ENCODE measurements at regions not wholly inside any gene's neighbourhood (a gene's known extent, or its start where the extent isn't known, plus 50 kb on each side); places are given as distances from the start of the nearest gene placed in this dataset.
A peak's percentile ranks its signal among the peaks of the same experiment; 100 is the strongest.
"Not testable (repeated sequence)": the region's sequence is repeated elsewhere in the genome, so short reads cannot be mapped to it uniquely, and the experiment has no call there.

DNA sequence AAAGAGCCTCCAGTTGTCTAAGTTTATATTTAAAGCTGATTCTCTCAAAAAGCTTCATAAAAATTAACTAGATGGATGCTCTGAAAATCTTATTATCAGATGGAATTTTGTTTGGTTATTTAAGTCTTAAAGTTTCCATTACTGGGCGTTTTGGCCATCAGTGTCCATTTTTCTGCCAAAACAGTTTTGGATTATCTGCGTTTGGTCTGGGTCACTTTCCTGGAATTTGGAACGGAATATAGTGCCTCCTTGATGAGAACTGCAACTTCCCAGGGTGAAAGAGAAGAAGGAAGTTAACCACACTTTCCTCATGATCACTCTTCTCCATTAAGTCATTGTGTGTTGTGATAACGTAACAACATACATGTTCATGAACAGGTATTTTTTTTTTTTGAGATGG lies 764.9 kb upstream of the AUTS2 start:
- no peak for DNase-seq (ENCODE audit: low spot score)

DNA sequence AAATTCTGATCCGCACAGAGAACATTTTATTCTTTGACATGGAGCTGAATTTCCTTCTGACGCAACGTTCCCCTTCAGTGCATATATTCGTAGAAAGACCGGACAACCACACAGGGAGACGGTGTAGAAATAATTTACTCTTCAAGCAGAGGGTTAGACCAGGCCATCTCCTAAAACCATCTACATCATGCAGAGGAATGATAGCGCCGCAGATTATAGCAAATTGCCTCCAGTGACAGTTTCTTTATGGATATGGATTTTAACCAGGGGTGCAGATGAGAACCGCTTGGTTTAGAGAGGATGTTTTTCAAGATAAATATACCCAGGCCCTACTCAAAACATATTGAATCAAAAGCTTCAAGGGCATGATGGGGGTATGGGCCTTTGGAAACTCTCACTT lies 759.3 kb upstream of the AUTS2 start:
- DNase-seq (ENCODE audit: low spot score): no peak

DNA sequence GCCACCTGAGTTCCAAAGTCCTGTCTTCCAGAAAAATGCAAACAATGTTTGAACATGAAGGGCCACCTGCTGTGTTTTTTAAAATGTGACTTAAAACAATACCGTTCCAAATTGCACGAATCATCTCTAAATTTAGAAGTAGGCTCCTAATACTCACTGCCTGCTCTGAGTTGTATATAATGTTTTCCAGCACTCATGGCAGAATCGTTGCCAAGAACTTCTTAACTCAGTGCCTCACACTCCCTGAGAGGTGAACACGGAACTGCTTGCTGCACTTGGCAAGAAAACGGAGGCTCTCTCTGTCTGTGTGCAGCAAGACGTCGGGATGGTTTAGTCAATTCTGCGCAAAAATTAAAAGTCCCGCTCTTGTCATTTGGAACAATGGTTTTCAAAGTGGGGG lies 757.3 kb upstream of the AUTS2 start:
- DNase-seq (ENCODE audit: low spot score): no peak

DNA sequence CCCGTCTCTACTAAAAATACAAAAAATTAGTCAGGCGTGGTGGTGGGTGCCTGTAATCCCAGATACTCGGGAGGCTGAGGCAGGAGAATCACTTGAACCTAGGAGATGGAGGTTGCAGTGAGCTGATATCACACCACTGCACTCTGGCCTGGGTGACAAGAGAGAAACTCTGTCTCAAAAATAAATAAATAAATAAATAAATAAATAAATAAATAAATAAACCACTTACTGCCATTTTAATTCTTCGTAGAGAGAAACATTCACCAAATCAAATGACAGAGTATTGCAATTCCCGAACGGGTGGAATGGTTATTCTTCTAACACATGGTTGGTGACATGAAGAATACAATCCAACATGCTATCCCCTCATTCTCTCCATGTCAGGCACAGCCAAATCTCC lies 754.3 kb upstream of the AUTS2 start:
- DNase-seq (ENCODE audit: low spot score): not testable (repeated sequence)

DNA sequence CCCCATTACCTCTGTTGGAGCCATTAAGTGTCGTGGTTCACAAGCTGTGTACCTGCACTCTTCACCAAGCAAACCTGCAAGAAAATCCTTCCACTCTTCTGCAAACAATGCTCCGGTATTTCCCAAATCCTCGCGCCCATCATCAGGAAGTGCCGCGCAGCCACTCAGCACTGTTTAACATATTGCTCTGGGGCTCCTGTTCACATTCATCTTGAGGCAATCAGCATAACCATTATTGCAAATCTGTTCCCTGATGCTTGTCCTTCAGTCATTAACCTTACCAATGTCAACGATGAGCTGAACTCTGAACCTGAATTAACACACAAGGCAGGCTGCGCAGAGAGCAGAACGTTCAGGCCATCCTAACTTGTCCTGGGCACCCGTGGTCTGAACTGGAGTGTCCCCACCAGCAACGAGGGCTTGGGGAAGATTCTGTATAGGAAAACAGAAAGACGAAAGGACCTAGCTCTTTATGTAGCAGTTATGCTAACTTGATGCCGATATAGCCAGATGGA lies 751.4 kb upstream of the AUTS2 start:
- no peak for DNase-seq (ENCODE audit: low spot score)

DNA sequence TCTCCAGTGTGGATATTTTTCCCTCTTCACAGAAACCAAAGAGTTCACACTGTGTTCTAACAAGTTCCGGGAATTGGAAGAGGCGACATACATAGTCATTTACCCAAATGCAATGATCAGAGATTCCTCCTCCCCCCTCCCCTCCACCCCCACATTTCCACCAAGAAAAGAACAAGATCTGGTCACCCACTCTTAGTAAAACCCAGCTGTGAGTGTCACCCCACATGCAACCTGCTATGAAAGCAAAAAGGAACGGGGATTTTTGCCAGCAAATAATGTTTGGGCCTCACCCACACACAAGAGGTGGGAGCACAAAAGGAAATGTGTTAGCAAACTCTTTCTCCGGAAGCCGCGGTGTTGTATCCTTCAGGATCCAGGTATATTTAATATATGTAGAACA lies 745.0 kb upstream of the AUTS2 start:
- DNase-seq (ENCODE audit: low spot score): peak; percentile 34

DNA sequence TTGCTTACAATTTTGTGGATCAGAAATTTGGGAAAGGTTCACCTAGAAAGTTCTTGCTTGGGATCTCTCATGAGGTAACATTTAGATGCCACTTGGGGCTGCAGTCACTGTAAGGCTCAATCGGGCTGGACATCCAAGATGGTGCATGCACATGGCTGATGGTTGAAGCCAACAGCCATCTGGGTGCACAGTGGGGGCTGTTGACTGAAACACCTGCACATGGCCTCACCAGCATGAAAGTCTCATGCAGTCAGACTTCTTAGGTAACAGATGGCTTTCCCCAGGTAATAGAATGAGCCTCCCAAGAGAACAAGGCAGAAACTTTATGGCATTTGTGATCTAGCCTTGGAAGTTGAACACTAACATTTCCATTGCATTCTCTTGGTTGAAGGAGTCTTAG lies 740.7 kb upstream of the AUTS2 start:
- DNase-seq (ENCODE audit: low spot score): no peak

DNA sequence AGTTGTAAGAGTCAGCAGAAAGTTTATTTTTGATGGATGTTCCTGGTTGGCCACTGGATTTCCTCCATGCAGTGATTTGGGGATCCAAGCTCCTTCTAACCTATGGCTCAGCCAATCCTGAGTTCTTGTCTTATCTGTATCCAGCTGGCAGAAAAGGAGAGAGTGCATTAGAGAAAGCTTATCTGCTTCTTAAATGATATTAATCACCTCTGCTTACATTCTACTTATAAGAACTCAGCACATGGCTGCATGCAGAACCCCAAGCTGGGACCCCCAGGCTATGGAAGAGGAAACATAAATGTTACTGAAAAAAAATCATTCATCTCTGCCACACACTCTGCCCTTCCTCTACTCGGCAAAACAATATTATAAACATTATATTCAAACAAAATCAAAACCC lies 739.8 kb upstream of the AUTS2 start:
- no peak for DNase-seq (ENCODE audit: low spot score)

DNA sequence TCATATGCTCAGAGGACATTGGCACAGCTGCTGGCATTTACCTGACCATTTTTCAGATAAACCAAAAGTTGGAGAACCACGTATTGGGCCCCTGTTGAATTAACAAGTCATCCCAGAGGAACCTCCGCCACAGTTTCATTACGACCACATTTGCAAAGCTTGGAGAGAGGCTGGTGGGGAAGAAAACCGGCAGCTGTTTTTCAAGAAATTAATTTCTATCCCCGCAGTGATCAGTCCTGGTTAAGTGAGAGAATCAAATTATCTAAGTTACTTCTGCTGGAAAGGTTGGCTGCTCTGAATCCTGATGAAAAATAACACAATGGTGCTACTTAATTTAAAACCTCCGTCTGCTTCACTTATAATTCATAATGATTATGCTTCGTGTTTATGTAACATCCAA lies 737.1 kb upstream of the AUTS2 start:
- DNase-seq (ENCODE audit: low spot score): no peak

DNA sequence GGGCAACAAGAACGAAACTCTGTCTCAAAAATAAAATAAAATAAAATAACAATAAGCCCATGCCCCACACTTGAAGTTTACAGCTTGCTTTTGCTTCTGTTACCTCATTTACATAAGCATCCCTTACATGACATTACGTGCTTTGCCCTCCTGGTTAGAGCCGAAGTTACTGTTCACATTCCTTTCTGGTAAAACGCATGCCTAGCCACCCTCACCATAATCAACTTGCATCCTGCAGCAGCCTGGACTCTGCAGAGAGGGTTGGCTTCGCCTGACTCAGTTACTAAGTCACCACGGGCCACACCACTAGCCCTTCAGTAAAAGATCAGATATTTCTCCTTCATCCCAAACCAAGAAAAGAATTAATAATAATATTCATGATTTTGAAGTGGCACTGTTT lies 736.0 kb upstream of the AUTS2 start:
- DNase-seq (ENCODE audit: low spot score): no peak

DNA sequence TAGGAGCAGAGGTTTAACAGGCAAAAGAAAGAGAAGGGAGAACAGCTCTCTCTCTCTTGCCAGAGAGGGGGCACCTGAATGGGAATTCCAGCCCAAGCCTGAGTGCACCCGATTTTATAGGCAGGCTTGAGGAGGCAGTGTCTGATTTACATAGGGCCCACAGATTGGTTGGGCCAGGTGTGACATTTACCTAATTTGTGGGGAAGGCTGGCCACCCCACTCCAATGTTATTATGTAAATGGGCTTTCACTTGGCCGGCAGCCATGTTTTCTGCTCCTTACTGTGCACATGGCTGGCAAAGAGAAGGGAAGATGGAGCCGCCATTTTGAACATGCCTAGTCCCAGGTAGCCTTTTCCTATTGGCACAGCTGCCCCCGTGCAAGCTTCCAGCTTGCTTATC lies 735.5 kb upstream of the AUTS2 start:
- DNase-seq (ENCODE audit: low spot score): no peak

DNA sequence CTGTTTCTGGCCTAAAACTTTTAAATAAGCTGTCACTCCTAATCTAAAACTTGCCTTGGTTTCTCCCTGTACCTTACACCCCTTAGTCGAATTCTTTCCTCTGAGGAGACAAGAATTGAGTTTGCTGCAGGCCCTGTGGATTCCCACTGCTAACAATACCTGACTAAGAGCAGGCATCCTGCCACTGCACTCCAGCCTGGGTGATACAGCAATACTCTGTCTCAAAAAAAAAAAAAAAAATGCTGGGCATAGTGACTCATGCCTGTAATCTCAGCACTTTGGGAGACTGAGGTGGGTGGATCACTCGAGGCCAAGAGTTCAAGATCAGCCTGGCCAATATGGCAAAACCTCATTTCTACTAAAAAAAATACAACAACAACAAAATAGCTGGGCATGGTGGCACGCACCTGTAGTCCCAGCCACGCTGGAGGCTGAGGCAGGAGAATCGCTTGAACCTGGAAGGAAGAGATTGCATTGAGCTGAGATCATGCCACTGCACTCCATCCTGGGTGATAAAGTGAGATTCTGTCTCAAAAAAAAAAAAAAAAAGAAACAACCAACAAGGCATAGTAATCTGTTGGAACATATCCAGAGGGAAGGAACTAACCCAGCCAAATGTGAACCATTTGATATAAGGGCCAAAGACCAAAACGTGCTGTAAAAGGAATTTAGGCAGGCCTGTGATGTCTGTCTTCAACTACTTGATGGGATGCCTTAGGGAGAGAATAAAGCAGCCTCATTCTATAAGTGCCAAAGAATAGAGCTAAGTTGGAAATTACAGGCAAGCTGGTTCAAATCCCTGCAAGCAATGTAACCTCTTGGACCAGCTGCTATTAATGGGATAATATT lies 732.7 kb upstream of the AUTS2 start:
- DNase-seq (ENCODE audit: low spot score): no peak

DNA sequence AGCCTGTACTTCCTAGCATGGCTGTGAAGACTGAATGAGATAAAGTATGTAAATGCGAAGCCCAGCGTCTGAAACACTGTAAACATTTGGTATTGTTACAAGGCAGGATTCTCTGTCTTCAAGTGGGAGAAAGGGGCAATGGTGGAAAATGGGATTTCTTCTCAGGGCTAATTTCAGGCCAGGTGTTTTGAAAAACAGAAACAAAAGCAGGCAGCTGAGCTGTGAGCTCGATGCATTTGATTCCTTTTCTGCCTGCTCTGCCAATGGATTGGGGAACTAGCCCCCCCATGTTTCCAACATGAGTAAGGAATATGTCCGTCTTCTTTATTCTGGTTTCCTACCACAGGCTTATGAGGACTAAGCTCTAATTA lies 732.1 kb upstream of the AUTS2 start:
- DNase-seq (ENCODE audit: low spot score): no peak

DNA sequence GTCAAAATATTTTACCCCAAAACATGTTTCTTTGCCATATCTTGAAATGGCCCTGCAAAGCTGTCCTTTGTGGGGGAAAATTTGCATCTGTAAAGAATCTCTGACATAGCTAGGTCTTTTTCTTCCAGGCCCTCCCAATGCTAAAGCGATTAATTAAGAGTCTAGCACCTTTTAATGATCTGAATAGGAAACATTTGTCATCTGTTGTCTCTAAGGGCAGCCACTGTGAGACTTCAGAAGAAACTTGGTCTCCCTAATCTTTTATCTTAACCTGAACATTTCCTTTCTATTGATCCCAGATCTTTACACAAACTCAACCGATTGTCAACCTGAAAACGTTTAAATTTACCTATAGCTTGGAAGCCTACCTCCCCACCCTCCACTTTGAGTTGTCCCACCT lies 731.6 kb upstream of the AUTS2 start:
- DNase-seq (ENCODE audit: low spot score): not testable (repeated sequence)

DNA sequence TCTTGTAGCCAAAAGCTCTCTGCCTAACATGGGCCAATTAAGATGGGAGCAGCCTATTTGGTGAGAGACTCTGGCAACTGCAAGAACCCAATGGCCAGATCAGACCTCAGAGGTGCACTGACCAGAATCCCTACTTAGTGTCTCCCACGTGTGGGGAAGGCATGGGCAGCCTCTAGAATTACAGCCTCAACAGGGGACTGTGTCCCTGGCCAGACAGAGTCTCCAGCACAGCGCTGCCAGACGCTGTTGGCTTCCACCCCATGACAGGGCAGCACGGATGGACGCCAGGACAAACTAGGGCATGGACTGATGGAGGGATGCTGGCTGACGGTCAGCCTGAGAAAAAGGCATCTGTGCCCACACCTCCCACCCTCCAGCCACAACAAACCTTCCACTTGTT lies 729.3 kb upstream of the AUTS2 start:
- DNase-seq (ENCODE audit: low spot score): peak; percentile 3

DNA sequence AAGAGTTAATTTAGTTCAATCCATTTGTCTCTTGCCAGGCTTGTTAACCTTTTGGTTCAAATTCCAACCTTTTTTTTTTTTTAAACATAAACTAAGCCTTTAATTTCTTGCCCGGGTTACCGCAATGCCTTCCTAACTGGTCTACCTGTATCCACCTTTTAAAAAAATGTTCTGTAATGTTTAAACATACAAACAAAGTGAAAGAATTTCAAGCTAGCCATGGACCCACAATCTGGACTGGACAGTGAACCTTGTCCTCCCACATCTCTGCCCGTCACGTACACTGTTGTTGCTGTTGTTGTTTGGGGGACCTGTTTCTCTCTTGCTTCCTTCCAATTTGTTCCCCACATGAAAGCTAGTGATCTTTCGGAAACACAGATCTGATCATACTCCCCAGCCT lies 724.7 kb upstream of the AUTS2 start:
- DNase-seq (ENCODE audit: low spot score): no peak

DNA sequence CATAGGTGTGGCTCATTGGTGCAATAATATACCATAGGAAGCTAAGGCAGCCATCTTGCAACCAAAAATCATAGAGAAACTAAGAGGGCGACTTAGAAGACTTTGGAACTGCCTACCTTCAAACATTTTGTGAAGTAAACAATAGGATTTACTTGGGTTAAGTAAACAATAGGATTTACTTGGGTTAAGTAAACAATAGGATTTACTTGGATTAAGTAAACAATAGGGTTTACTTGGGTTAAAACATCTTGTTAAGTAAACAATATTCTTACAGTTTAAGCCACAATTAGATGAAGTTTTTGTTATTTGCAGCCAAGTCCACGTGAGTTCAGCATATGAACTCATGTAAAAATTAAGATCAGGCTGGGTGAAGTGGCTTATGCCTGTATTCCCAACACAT lies 722.4 kb upstream of the AUTS2 start:
- DNase-seq (ENCODE audit: low spot score): no peak

DNA sequence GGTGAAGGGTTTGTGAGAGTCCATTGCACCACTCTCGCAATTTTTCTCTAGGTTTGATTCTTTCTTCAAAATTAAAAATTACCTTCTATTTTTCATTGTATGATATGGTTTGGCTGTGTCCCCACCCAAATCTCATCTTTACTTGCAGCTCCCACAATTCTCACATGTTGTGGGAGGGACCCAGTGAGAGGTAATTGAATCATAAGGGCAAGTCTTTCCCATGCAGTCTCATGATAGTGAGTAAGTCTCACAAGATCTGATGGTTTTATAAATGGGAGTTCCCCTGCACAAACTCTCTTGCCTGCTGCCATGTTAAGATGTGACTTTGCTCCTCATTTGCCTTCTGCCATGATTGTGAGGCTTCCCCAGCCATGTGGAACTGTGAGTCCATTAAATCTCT lies 711.2 kb upstream of the AUTS2 start:
- not testable (repeated sequence) for DNase-seq (ENCODE audit: low spot score)

DNA sequence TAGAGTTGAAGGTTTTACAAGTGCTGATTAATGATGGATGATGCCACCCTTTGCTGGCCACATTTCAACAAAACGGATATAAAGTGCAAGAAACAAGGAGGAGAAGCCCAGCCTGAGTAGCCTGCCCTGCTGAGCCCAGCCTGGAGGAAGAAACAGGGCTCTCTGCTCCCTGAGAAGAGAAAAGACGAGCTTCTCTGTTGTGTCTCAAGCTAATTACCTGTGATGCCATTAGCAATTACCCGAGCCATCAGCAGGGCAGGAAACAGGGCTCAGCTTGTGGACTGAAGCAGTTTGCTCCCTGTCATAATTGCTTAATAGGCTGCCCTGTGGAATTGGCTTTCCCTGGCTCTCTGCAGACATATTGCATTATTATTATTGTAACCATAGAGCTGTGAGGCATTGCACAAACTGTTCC lies 709.3 kb upstream of the AUTS2 start:
- no peak for DNase-seq (ENCODE audit: low spot score)

DNA sequence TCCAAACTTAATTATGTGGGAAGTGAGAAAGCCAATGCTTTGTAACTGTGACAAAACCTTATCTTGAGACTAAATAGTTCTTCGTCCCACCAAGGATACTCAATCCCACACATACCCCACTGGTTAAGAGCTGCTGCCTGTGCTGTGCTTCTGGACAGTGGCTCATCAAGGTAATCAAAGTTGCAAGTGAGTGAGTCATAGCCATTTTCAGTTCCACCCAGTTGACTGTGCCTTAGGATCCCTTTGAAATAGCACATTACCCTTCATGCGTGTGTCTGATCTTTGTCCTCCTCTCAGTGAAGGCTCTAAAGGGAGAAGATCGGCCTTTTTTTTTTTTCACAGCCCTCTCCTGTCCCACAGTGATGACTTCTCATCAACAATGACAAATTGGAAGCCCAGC lies 706.0 kb upstream of the AUTS2 start:
- no peak for DNase-seq (ENCODE audit: low spot score)

DNA sequence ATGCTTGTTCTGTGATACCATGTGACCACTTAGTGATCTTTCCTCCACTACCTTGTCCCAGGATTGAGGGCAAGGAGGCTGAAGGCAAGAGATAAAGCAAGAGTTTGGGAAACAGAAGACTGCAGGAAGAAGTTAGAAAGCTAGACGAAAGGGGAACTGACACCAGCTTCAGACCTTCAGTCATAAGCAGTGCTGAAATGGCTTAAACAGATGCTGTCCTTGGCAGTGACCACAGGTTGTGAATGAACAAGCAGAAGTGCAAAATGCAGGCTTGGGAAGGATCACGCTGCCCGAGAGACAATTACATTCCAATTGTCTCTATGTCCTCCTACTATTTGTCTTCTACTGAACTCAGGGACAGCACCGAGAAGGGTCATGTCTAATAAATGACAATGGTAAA lies 704.9 kb upstream of the AUTS2 start:
- DNase-seq (ENCODE audit: low spot score): no peak

DNA sequence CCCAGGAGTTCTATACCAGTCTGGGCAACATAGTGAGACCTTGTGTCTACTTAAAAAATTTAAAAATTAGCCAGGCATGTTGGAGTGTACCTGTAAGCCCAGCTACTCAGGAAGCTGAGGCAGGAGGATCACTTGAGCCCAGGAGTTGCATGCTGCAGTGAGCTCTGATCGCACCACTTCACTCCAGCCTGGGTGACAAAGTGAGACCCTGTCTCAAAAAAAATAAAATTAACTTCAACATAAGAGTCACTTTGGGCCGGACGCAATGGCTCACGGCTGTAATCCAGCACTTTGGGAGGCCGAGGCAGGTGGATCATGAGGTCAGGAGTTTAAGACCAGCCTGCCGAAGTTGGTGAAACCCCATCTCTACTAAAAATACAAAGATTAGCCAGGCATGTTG lies 699.1 kb upstream of the AUTS2 start:
- DNase-seq (ENCODE audit: low spot score): not testable (repeated sequence)

DNA sequence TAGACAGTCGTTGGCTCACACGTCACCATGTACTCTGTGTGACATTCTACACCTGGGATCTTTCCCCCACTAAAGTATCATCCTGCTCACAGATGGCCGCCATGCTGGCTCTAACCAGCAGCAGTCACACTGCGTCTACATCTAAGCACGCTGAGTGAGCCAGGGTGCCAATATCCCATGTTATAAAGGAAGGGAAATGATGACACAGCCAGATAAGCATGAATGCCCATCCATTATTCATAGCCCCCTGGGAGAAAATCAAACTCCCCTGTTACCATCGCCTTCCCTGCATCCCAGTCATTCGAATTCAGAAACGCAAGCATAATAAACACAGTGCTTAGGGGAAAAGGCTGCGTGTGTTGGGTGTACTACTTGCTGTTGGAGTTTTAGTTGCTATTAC lies 698.2 kb upstream of the AUTS2 start:
- DNase-seq (ENCODE audit: low spot score): no peak

DNA sequence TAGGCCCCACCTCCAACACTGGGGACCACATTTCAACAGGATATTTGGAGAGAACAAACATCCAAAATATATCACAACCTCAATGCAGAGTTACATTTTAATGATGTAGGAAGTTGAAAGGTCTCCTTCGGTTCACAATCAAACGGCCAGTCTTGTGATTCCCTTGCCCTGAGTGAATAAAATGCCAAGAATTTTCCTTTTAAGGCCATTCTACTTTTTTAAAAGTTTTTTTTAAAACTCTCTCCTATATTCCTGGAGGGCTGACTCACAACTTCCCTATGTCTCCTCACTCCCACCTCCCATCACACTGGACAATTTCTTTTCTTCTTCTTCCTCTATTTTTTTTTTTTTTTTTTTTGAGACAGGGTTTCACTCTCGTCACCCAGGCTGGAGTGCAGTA lies 693.6 kb upstream of the AUTS2 start:
- DNase-seq (ENCODE audit: low spot score): no peak
